A549 (cell line): ENCODE measurements at regions not wholly inside any gene's neighbourhood (a gene's known extent, or its start where the extent isn't known, plus 50 kb on each side); places are given as distances from the start of the nearest gene placed in this dataset.

Experiments
- CHD2 ChIP-seq: fragments of 150-350 bp; IDR thresholded peaks from 2 replicates; pipeline ENCODE4 v1.6.1; 2014; ENCODE audit warnings: low read length; ENCODE audit not compliant: partially characterized antibody
- E2F6 ChIP-seq: IDR thresholded peaks from 2 replicates; pipeline ENCODE4 v1.6.1; 2012; ENCODE audit warnings: low read depth, borderline replicate concordance
- EHMT2 ChIP-seq: fragments of 200-600 bp; sonication (generic); IDR thresholded peaks from 2 replicates; pipeline ENCODE4 v1.6.1; 2016; ENCODE audit warnings: antibody characterized with exemption, low read depth, mild to moderate bottlenecking, moderate library complexity
- SMC3 ChIP-seq: fragments of >200 bp; sonication (Bioruptor Twin); formaldehyde crosslinking; IDR thresholded peaks from 3 replicates; pipeline ENCODE4 v1.6.1; 2018; ENCODE audit warnings: inconsistent platforms
- TP53 ChIP-seq: fragments of 250-450 bp; sonication (Bioruptor Pico); IDR thresholded peaks from 2 replicates; pipeline ENCODE4 v1.5.0; 2021; ENCODE audit warnings: mild to moderate bottlenecking, moderate library complexity
- TF ChIP-seq, protein P1 (sequence below): fragments of >200 bp; sonication (Bioruptor Twin); formaldehyde crosslinking; IDR thresholded peaks from 3 replicates; pipeline ENCODE4 v1.5.1; 2016

DNA sequence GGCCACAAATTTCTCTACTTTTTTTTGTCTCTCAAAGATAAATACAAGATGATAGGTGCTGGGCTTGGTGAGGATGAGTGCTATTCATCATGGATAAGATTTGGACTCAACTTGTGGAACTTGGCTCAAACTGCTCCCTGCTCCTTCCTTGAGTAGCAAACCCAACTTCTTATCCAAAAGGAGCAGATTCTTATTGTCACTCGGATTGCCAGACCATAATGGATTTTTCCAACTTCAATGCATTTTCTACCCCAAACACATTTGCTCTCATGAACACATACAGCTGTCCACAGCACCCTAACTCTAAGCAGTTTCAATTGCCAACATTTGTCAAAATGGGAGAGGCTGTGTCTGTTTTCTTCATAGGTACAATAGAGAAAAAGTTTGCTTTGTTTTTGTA, 99.5 kb upstream of the APCDD1 start:
- TF ChIP-seq EHMT2, result no peak
- TF ChIP-seq, protein P1, sequence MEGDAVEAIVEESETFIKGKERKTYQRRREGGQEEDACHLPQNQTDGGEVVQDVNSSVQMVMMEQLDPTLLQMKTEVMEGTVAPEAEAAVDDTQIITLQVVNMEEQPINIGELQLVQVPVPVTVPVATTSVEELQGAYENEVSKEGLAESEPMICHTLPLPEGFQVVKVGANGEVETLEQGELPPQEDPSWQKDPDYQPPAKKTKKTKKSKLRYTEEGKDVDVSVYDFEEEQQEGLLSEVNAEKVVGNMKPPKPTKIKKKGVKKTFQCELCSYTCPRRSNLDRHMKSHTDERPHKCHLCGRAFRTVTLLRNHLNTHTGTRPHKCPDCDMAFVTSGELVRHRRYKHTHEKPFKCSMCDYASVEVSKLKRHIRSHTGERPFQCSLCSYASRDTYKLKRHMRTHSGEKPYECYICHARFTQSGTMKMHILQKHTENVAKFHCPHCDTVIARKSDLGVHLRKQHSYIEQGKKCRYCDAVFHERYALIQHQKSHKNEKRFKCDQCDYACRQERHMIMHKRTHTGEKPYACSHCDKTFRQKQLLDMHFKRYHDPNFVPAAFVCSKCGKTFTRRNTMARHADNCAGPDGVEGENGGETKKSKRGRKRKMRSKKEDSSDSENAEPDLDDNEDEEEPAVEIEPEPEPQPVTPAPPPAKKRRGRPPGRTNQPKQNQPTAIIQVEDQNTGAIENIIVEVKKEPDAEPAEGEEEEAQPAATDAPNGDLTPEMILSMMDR, result no peak
- TF ChIP-seq E2F6, result no peak
- TF ChIP-seq SMC3, result no peak
- no peak for TF ChIP-seq CHD2
- no peak for TF ChIP-seq TP53 (CRISPR knock-in tag)
